GM12864 (cell line): ENCODE measurements at regions not wholly inside any gene's neighbourhood (a gene's known extent, or its start where the extent isn't known, plus 50 kb on each side); places are given as distances from the start of the nearest gene placed in this dataset.

Source experiments
- DNase-seq: peaks from one replicate; pipeline ENCODE4 v3.0.0-alpha.2; 2011; ENCODE audit warnings: low read depth
- H3K4me3 ChIP-seq: 2 replicates; pipeline ENCODE4 v1.5.1; 2011; ENCODE audit warnings: mild to moderate bottlenecking, low read depth, low read length, control low read depth
- CTCF ChIP-seq: IDR thresholded peaks from 2 replicates; pipeline ENCODE4 v1.5.1; 2011; ENCODE audit warnings: low read depth, mild to moderate bottlenecking, moderate library complexity, low read length, control low read depth, inconsistent platforms; ENCODE audit errors: missing control alignments

GRCh38 chr2:212713681-212714080 lies 175.1 kb upstream of the ERBB4 start:
- DNase-seq: no peak
- no peak for TF ChIP-seq CTCF
- H3K4me3 ChIP-seq: no peak overlapping the region

GRCh38 chr2:212712991-212713390 lies 174.4 kb upstream of the ERBB4 start:
- DNase-seq: no peak
- H3K4me3 ChIP-seq: no peak overlapping the region
- no peak for TF ChIP-seq CTCF

GRCh38 chr2:212712466-212712865 lies 173.9 kb upstream of the ERBB4 start:
- no peak for DNase-seq
- no peak overlapping the region for H3K4me3 ChIP-seq
- no peak for TF ChIP-seq CTCF

GRCh38 chr2:212711856-212712255 lies 173.3 kb upstream of the ERBB4 start:
- TF ChIP-seq CTCF: no peak
- no peak for DNase-seq
- H3K4me3 ChIP-seq: no peak overlapping the region

- TF ChIP-seq CTCF: no peak
- H3K4me3 ChIP-seq: no peak overlapping the region
Measured at GRCh38 chr2:212709280-212709679, 170.7 kb upstream of the ERBB4 start.

GRCh38 chr2:212708355-212708754 lies 169.8 kb upstream of the ERBB4 start:
- no peak for DNase-seq
- TF ChIP-seq CTCF: no peak
- H3K4me3 ChIP-seq: no peak overlapping the region

More at GRCh38 chr2:212709280-212709679, 170.7 kb upstream of the ERBB4 start:
- DNase-seq: no peak

GRCh38 chr2:212695426-212695825 lies 156.8 kb upstream of the ERBB4 start:
- no peak for TF ChIP-seq CTCF
- no peak for DNase-seq
- no peak overlapping the region for H3K4me3 ChIP-seq
